ENCODE measurements at regions not wholly inside any gene's neighbourhood (a gene's known extent, or its start where the extent isn't known, plus 50 kb on each side); places are given as distances from the start of the nearest gene placed in this dataset.

DNA sequence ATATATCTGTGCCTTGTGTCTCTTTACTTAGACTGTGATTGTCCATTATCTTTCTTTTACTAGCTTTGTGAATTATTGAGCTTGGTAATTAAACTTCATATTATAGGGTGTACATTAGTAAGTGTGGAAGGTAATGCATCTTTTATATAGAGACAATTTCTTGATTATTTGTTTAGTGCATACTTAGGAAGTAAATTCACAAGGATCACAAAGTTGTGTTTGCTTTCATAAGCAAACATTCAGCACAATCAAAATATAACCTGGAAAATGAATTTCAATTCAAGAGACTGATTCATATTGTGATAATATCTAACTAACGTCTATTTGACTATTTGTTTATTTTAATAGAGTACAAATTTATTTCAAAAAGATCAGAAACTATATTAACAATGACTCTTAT, 749.9 kb upstream of the NUDT12 start:
- 0 out of 4 replicates have a peak, but pooled peaks cover 0 to 5% of the 10 kb centered on the region in 2 experiments for H3K36me3 ChIP-seq (ENCODE audit: control insufficient read depth in 1 of 2, insufficient read depth in 2 of 2, low read length in 2 of 2)
- ChIA-PET POLR2A (no interaction called here), CTCF (no interaction called here), RAD21 (ENCODE audit: low non-redundant PET in 1 of 2, low total read pairs in 2 of 2, uncharacterized antibody in 2 of 2, unreplicated experiment in 2 of 2) (no interaction called here)
- H3K4me1 ChIP-seq (ENCODE audit: control insufficient read depth in 1 of 2, insufficient read depth in 2 of 2, low read length in 2 of 2), result no peaks in the 10 kb centered on the region
- TF ChIP-seq SRF (IDR thresholded peaks at IDR 0.05; ENCODE audit: low read depth), result no peak
- no peaks in the 10 kb centered on the region for H3K9me2 ChIP-seq (ENCODE audit: insufficient read depth)
- no peak overlapping the region for H3K4me3 ChIP-seq (replicated peaks in 1 of 2; ENCODE audit: low read depth in 1 of 2, low read length in 2 of 2)
- BruUV-seq (replicated peaks), result no TSS peak
- H3K79me2 ChIP-seq (ENCODE audit: insufficient read depth, low read length), result no peaks in the 10 kb centered on the region
- no peaks in the 10 kb centered on the region for H3K27me3 ChIP-seq (ENCODE audit: insufficient read depth, low read length)
- H3K9me3 ChIP-seq (ENCODE audit: control insufficient read depth in 1 of 2, insufficient read depth in 1 of 2, low read depth in 1 of 2, low read length in 2 of 2), result no peaks in the 10 kb centered on the region; a peak in 1 of 4 replicates
- DNase-seq (ENCODE audit: low read depth, low spot score) (no peak), ATAC-seq (no peak)
- intact Hi-C loops (cut with micrococcal nuclease), result no loop called here
- H2AFZ ChIP-seq (ENCODE audit: low read depth, low read length, poor library complexity, severe bottlenecking), result no peak overlapping the region
- no peak overlapping the region for H3K4me2 ChIP-seq (ENCODE audit: low read length)
- H3K9ac ChIP-seq (ENCODE audit: low read length), result no peak overlapping the region
- no peaks in the 10 kb centered on the region for H4K20me1 ChIP-seq (ENCODE audit: insufficient read depth)
- no peak overlapping the region for H3K27ac ChIP-seq (ENCODE audit: low read depth, low read length)

DNA sequence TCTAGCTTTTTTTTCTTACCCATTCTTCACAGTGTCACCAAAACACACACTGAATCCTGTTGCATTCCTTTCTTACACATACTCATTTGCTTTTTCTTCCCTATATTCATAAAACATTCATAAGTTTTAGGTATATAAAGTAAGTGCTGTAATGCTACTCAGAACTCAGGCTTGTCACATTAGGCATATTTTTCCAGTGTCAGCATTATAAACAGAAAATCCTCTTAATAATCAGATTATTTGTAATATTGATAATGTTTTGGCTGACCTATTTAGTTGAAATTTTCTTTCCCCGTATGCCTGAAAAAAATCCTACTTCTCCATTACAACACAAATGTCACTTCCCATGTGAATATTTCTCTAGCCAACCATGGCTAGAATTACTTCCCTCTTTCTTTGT, 743.0 kb upstream of the NUDT12 start:
- no TSS peak for BruUV-seq (replicated peaks)
- H3K9me3 ChIP-seq (ENCODE audit: control insufficient read depth in 1 of 2, insufficient read depth in 1 of 2, low read depth in 1 of 2, low read length in 2 of 2), result no peaks in the 10 kb centered on the region
- RAD21 ChIA-PET (ENCODE audit: low non-redundant PET in 1 of 2, low total read pairs in 2 of 2, uncharacterized antibody in 2 of 2, unreplicated experiment in 2 of 2), result no interaction called here
- no peaks in the 10 kb centered on the region for H3K9me2 ChIP-seq (ENCODE audit: insufficient read depth)
- H3K4me1 ChIP-seq (ENCODE audit: control insufficient read depth in 1 of 2, insufficient read depth in 2 of 2, low read length in 2 of 2), result no peaks in the 10 kb centered on the region
- DNase-seq (ENCODE audit: low read depth, low spot score) (no peak), ATAC-seq (no peak)
- no peaks in the 10 kb centered on the region for H3K27me3 ChIP-seq (ENCODE audit: insufficient read depth, low read length)
- no peak overlapping the region for H2AFZ ChIP-seq (ENCODE audit: low read depth, low read length, poor library complexity, severe bottlenecking)
- no peak overlapping the region for H3K4me2 ChIP-seq (ENCODE audit: low read length)
- no peaks in the 10 kb centered on the region for H3K79me2 ChIP-seq (ENCODE audit: insufficient read depth, low read length)
- H3K9ac ChIP-seq (ENCODE audit: low read length), result no peak overlapping the region
- intact Hi-C loops (cut with micrococcal nuclease), result no loop called here
- CTCF ChIA-PET, result no interaction called here
- H3K4me3 ChIP-seq (replicated peaks in 1 of 2; ENCODE audit: low read depth in 1 of 2, low read length in 2 of 2), result no peak overlapping the region
- POLR2A ChIA-PET, result no interaction called here
- no peaks in the 10 kb centered on the region; the same call in 1 of the 2 replicates for H4K20me1 ChIP-seq (ENCODE audit: insufficient read depth)
- no peak overlapping the region for H3K27ac ChIP-seq (ENCODE audit: low read depth, low read length)
- TF ChIP-seq POLR2AphosphoS5 (IDR thresholded peaks at IDR 0.05; ENCODE audit: low read depth, low read length) (no peak), SP1 (IDR thresholded peaks at IDR 0.05; ENCODE audit: low read depth) (no peak), MAX (IDR thresholded peaks at IDR 0.05) (no peak), EZH2phosphoT487 (IDR thresholded peaks at IDR 0.05; ENCODE audit: borderline replicate concordance) (no peak), CBX3 (IDR thresholded peaks at IDR 0.05; ENCODE audit: low read depth) (no peak)
- TF ChIP-seq, protein P1, sequence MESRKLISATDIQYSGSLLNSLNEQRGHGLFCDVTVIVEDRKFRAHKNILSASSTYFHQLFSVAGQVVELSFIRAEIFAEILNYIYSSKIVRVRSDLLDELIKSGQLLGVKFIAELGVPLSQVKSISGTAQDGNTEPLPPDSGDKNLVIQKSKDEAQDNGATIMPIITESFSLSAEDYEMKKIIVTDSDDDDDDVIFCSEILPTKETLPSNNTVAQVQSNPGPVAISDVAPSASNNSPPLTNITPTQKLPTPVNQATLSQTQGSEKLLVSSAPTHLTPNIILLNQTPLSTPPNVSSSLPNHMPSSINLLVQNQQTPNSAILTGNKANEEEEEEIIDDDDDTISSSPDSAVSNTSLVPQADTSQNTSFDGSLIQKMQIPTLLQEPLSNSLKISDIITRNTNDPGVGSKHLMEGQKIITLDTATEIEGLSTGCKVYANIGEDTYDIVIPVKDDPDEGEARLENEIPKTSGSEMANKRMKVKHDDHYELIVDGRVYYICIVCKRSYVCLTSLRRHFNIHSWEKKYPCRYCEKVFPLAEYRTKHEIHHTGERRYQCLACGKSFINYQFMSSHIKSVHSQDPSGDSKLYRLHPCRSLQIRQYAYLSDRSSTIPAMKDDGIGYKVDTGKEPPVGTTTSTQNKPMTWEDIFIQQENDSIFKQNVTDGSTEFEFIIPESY (IDR thresholded peaks at IDR 0.05; ENCODE audit: extremely low read depth, insufficient replicate concordance, low read length), result no peak
- H3K36me3 ChIP-seq (ENCODE audit: control insufficient read depth in 1 of 2, insufficient read depth in 2 of 2, low read length in 2 of 2), result no peaks in the 10 kb centered on the region

Data from HCT116 (cell line).